Transverse colon (tissue), 4 donors: ENCODE measurements at regions not wholly inside any gene's neighbourhood (a gene's known extent, or its start where the extent isn't known, plus 50 kb on each side); places are given as distances from the start of the nearest gene placed in this dataset.

ENCODE experiments used
- EP300 ChIP-seq: sonication (generic); formaldehyde crosslinking; IDR thresholded peaks from one replicate; pipeline ENCODE4 v1.6.1; 2017; ENCODE audit warnings: antibody characterized with exemption, low read depth
- POLR2A ChIP-seq: fragments of 450-650 bp; IDR thresholded peaks from one replicate; pipeline ENCODE4 v1.6.1; 2016; ENCODE audit warnings: antibody characterized with exemption, mild to moderate bottlenecking, moderate library complexity
- POLR2AphosphoS5 ChIP-seq, 3 donors: sonication (generic); formaldehyde crosslinking; IDR thresholded peaks; one replicate each; pipeline ENCODE4 v1.6.1; 2016; ENCODE audit warnings: antibody characterized with exemption in 3 of 3
- TF ChIP-seq, protein P1 (sequence below), 5 experiments: fragments of 200-600 bp in 3 of 5; fragments of 450-650 bp in 2 of 5; sonication (generic) in 3 of 5; IDR thresholded peaks; 1 replicate in 2 of 5; 2 replicates in 3 of 5; pipeline ENCODE4 v1.5.1; 2016 to 2017; ENCODE audit warnings: antibody characterized with exemption in 5 of 5, inconsistent platforms in 3 of 5, mild to moderate bottlenecking in 2 of 5, moderate library complexity in 1 of 5

- TF ChIP-seq, protein P1, sequence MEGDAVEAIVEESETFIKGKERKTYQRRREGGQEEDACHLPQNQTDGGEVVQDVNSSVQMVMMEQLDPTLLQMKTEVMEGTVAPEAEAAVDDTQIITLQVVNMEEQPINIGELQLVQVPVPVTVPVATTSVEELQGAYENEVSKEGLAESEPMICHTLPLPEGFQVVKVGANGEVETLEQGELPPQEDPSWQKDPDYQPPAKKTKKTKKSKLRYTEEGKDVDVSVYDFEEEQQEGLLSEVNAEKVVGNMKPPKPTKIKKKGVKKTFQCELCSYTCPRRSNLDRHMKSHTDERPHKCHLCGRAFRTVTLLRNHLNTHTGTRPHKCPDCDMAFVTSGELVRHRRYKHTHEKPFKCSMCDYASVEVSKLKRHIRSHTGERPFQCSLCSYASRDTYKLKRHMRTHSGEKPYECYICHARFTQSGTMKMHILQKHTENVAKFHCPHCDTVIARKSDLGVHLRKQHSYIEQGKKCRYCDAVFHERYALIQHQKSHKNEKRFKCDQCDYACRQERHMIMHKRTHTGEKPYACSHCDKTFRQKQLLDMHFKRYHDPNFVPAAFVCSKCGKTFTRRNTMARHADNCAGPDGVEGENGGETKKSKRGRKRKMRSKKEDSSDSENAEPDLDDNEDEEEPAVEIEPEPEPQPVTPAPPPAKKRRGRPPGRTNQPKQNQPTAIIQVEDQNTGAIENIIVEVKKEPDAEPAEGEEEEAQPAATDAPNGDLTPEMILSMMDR (IDR thresholded peaks at IDR 0.05), result no peak
- TF ChIP-seq POLR2AphosphoS5 (IDR thresholded peaks at IDR 0.05) (no peak), EP300 (no peak), POLR2A (no peak)
Measured at GRCh38 chr13:81568824-81569223, 1227.9 kb upstream of the SPRY2 start.
